Spleen (tissue), 7 donors: ENCODE measurements at regions not wholly inside any gene's neighbourhood (a gene's known extent, or its start where the extent isn't known, plus 50 kb on each side); places are given as distances from the start of the nearest gene placed in this dataset.

Experiments used
- CTCF ChIP-seq, 11 experiments: fragments of 200-600 bp in 7 of 11; fragments of 450-650 bp in 4 of 11; sonication (generic) in 4 of 11; IDR thresholded peaks in 8 of 11; conservative IDR thresholded peaks in 3 of 11; 1 replicate in 7 of 11; 2 replicates in 4 of 11; pipeline versions ENCODE4 v1.4.0 to v1.8.0; 2016 to 2021; ENCODE audit warnings: antibody characterized with exemption in 11 of 11, inconsistent platforms in 4 of 11, mild to moderate bottlenecking in 1 of 11
- POLR2A ChIP-seq, 3 donors: fragments of 450-650 bp; IDR thresholded peaks; one replicate each; pipeline ENCODE4 v1.5.1; 2017; ENCODE audit warnings: antibody characterized with exemption in 3 of 3, mild to moderate bottlenecking in 1 of 3
- POLR2AphosphoS5 ChIP-seq, 3 donors: sonication (generic); formaldehyde crosslinking; IDR thresholded peaks; one replicate each; pipeline ENCODE4 v1.5.1; 2017; ENCODE audit warnings: antibody characterized with exemption in 3 of 3
- donor health status: DM: no; HTN: no; CAD: no; lungs with moderate emphysema.
- donor health status: DM: no; HTN: no; CAD: no.
- donor health status: DM: no; HTN: no; CAD: no.

DNA sequence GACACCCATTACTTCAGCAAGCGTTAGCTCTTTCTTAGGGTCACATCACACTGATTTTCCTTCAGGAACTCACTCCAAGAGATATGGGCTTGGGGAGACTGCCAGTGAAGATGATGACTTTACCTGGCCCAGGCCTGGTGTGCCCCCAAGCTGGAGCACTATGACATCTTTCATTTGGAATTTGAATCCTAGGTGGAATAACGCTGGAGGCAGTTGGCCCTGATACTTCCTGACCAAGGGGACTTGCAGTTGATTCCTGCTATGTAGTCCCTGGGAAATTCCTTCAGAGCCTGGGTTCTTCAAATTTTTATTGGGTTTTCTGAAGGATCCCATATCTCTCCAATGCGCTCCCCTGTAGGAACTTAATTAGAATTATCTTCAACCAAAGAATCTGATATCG is 114.9 kb upstream of the GUCA2B start:
- no peak for TF ChIP-seq CTCF (IDR thresholded peaks at IDR 0.05 in 8 of 11, conservative IDR thresholded peaks at IDR 0.05 in 3 of 11)
- TF ChIP-seq POLR2A (IDR thresholded peaks at IDR 0.05): no peak
- no peak for TF ChIP-seq POLR2AphosphoS5 (IDR thresholded peaks at IDR 0.05)
